Ovary (tissue), 7 donors: ENCODE measurements at regions not wholly inside any gene's neighbourhood (a gene's known extent, or its start where the extent isn't known, plus 50 kb on each side); places are given as distances from the start of the nearest gene placed in this dataset.

Experiments
- DNase-seq, 5 donors: peaks; one replicate each; pipeline ENCODE4 v3.0.0-alpha.2; 2019 to 2020
- H3K27ac ChIP-seq, 2 donors: fragments of 200-600 bp; one replicate each; pipeline versions ENCODE4 v1.5.1 to v1.8.0; 2019 to 2022
- H3K27me3 ChIP-seq: fragments of 200-600 bp; one replicate; pipeline ENCODE4 v1.8.0; 2022
- H3K36me3 ChIP-seq: fragments of 200-600 bp; sonication (generic); one replicate; pipeline ENCODE4 v1.5.1; 2019
- H3K4me1 ChIP-seq: one replicate; pipeline ENCODE4 v1.8.1; 2013; ENCODE audit warnings: mild to moderate bottlenecking, moderate library complexity; ENCODE audit not compliant: insufficient read depth
- H3K4me3 ChIP-seq: fragments of 200-600 bp; sonication (generic); one replicate; pipeline ENCODE4 v1.5.1; 2017
- H3K9me3 ChIP-seq, 2 donors: fragments of 200-600 bp in 1 of 2; sonication (generic) in 1 of 2; one replicate each; pipeline versions ENCODE4 v1.5.1 to v1.8.1; 2013 to 2019; ENCODE audit warnings: mild to moderate bottlenecking in 1 of 2, moderate library complexity in 1 of 2
- EP300 ChIP-seq: sonication (generic); formaldehyde crosslinking; IDR thresholded peaks from one replicate; pipeline ENCODE4 v1.6.1; 2017; ENCODE audit warnings: antibody characterized with exemption
- POLR2A ChIP-seq: fragments of 450-650 bp; IDR thresholded peaks from one replicate; pipeline ENCODE4 v1.6.1; 2017; ENCODE audit warnings: antibody characterized with exemption, mild to moderate bottlenecking, moderate library complexity
- WGBS, 3 donors: extraction: QIAGEN DNeasy Blood & Tissue Kit in 1 of 3; methylation state at CpG; one replicate each; pipeline versions ENCODE4 v1.1.5 to v1.1.7; 2013 to 2017; 5-methylcytosine and 5-hydroxymethylcytosine counted together
- intact Hi-C, 4 donors: fragments of 100-400 bp; cut with DNase I; formaldehyde crosslinking; loops; one replicate each; pipeline versions ENCODE4 v1.11.0 to v1.15.1; 2022 to 2023
- TF ChIP-seq, protein P1 (sequence below), 3 donors: fragments of 450-650 bp in 2 of 3; fragments of 200-600 bp in 1 of 3; IDR thresholded peaks; one replicate each; pipeline versions ENCODE4 v1.5.1 to v1.8.0; 2016 to 2022; ENCODE audit warnings: antibody characterized with exemption in 3 of 3, mild to moderate bottlenecking in 1 of 3
- donor health status: DM: no; HTN: no; CAD: no; lungs with moderate emphysema.
- donor health status: DM: no; HTN: no; CAD: no.
- donor health status: Bipolar disorder and iron deficiency.
- donor health status: DM: no; HTN: no; CAD: no.
- donor health status: DM: yes; HTN: yes; CAD: no.

DNA sequence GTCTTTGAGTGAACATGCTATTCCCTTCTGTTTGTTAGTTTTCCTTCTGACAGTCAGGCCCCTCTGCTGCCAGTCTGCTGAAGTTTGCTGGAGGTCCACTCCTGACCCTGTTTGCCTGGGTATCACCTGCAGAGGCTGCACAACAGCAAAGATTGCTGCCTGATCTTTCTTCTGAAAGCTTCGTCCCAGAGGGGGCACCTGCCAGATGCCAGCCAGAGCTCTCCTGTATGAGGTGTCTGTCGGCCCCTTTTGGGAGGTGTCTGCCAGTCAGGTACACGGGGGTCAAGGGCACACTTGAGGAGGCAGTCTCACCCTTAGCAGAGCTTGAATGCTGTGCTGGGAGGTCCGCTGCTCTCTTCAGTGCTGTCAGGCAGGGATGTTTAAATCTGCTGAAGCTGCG is 456.9 kb upstream of the HTR2C start:
- Histone ChIP-seq H3K9me3 (no peaks in the 10 kb centered on the region), H3K4me3 (no peak overlapping the region), H3K4me1 (no peaks in the 10 kb centered on the region), H3K36me3 (no peaks in the 10 kb centered on the region), H3K27me3 (no peaks in the 10 kb centered on the region), H3K27ac (no peak overlapping the region)
- WGBS, 3 donors = 73 to 82% (median 75%) methylated on average over 5 of the region's 5 CpGs
- DNase-seq = no peak
- intact Hi-C loops = no loop called here
- no peak for TF ChIP-seq EP300
- TF ChIP-seq, protein P1, sequence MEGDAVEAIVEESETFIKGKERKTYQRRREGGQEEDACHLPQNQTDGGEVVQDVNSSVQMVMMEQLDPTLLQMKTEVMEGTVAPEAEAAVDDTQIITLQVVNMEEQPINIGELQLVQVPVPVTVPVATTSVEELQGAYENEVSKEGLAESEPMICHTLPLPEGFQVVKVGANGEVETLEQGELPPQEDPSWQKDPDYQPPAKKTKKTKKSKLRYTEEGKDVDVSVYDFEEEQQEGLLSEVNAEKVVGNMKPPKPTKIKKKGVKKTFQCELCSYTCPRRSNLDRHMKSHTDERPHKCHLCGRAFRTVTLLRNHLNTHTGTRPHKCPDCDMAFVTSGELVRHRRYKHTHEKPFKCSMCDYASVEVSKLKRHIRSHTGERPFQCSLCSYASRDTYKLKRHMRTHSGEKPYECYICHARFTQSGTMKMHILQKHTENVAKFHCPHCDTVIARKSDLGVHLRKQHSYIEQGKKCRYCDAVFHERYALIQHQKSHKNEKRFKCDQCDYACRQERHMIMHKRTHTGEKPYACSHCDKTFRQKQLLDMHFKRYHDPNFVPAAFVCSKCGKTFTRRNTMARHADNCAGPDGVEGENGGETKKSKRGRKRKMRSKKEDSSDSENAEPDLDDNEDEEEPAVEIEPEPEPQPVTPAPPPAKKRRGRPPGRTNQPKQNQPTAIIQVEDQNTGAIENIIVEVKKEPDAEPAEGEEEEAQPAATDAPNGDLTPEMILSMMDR (IDR thresholded peaks at IDR 0.05) = no peak
- TF ChIP-seq POLR2A = no peak

DNA sequence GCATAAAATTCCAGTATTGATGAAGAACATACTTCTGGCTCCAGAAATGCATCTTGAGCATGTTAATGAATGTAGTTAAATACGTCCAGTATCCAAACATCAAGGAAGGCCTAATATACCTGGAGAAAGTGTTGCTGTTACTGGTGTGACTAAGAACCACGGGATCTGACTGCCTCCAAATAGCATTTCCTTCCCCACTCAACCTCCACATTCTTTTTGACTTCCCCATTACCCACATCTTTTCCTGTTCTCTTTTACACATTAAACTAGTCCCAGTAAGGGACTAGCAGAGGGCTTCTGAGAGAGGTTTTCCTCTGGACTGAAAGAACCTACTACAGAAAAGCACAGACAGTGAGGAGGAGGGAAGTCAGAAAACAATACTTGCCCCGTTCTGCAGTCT is 482.8 kb upstream of the HTR2C start:
- H3K27ac ChIP-seq = no peak overlapping the region
- no peaks in the 10 kb centered on the region for H3K9me3 ChIP-seq
- no peak for TF ChIP-seq POLR2A
- TF ChIP-seq, protein P1 (IDR thresholded peaks at IDR 0.05) = no peak
- TF ChIP-seq EP300 = no peak
- no peaks in the 10 kb centered on the region for H3K27me3 ChIP-seq
- 60 to 72% (median 64%) methylated on average over 3 of the region's 3 CpGs for WGBS, 3 donors
- no peak overlapping the region for H3K4me3 ChIP-seq
- no peaks in the 10 kb centered on the region for H3K36me3 ChIP-seq
- no peaks in the 10 kb centered on the region for H3K4me1 ChIP-seq
- intact Hi-C loops = no loop called here
- DNase-seq = no peak

DNA sequence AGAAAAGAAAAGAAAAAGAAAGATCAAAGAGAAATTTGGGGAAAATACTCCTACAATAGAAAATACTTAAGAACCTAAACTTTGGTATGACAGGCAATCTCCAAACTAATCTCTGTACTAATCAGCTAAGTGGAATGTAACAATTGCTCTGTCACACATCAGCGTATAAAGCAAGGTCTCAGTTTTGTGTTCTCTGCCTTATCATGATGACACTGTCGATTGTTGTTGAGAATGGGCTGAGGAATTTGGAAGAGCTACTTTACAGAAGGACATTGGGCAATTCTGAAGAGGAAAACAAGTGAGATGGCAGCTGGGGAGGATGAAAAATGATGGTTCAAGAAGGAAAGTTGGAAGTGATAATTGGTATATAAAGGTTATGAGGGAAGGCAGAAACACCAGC is 486.0 kb upstream of the HTR2C start:
- no peak for TF ChIP-seq EP300
- TF ChIP-seq POLR2A = no peak
- TF ChIP-seq, protein P1 (IDR thresholded peaks at IDR 0.05) = no peak
- intact Hi-C loops = no loop called here

DNA sequence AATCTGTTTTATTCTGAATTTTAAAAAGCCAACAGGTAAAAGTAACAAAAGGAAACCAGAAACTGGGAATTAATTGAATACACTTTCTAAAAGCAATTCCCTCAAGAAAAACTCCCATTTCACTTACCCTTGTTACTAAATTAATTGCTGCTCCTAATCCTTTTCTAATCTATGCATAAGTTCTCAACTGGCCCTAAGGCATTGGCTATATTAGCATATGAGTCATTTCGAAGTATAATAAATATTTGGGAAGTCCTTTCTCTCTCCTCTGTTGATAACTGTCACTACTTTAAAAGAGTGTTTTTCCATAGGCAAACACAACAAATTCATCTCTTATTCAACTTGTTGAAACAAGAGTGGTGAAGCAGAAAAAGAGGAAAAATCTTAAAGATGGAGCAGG is 486.5 kb upstream of the HTR2C start:
- Histone ChIP-seq H3K4me1 (no peaks in the 10 kb centered on the region), H3K36me3 (no peaks in the 10 kb centered on the region), H3K27me3 (no peaks in the 10 kb centered on the region), H3K27ac (no peak overlapping the region), H3K4me3 (no peak overlapping the region), H3K9me3 (no peaks in the 10 kb centered on the region)
- TF ChIP-seq POLR2A = no peak
- TF ChIP-seq, protein P1 (IDR thresholded peaks at IDR 0.05) = no peak
- TF ChIP-seq EP300 = no peak
- WGBS, 3 donors = 57 to 63% (median 59%) methylated on average over 1 of the region's 1 CpG
- DNase-seq = no peak
- intact Hi-C loops = no loop called here

More for the DNA sequence above, 486.0 kb upstream of the HTR2C start:
- H3K4me1 ChIP-seq = no peaks in the 10 kb centered on the region
- H3K4me3 ChIP-seq = no peak overlapping the region
- no peaks in the 10 kb centered on the region for H3K27me3 ChIP-seq
- DNase-seq = no peak
- 70 to 78% (median 72%) methylated on average over 2 of the region's 2 CpGs for WGBS, 3 donors
- no peak overlapping the region for H3K27ac ChIP-seq
- no peaks in the 10 kb centered on the region for H3K36me3 ChIP-seq
- H3K9me3 ChIP-seq = no peaks in the 10 kb centered on the region

DNA sequence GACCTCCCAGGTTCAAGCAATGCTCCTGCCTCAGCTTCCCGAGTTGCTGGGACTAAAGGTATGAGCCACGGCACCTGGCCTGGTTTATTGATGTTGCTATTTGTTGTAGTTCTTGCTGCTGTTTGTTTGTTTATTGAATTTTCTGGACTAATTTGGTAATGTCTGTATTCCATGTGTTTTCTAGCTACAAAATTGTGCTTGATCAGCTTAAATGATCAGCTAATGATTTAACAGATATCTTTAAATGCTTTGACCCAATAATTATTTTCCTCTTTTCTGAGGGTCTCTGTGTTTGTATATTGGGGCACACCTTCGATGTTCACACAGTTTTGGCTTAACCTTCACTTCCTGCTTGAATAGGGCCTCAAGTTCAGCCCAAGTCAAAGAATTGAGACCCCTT is 488.1 kb upstream of the HTR2C start:
- no peaks in the 10 kb centered on the region for H3K4me1 ChIP-seq
- H3K27ac ChIP-seq = no peak overlapping the region
- no peak for DNase-seq
- intact Hi-C loops = no loop called here
- TF ChIP-seq, protein P1 (IDR thresholded peaks at IDR 0.05) = no peak
- TF ChIP-seq POLR2A (no peak), EP300 (no peak)
- no peak overlapping the region for H3K4me3 ChIP-seq
- 78 to 79% (median 78%) methylated on average over 3 of the region's 3 CpGs for WGBS, 3 donors
- H3K36me3 ChIP-seq = no peaks in the 10 kb centered on the region
- no peaks in the 10 kb centered on the region for H3K9me3 ChIP-seq
- no peaks in the 10 kb centered on the region for H3K27me3 ChIP-seq
